ENCODE measurements at regions not wholly inside any gene's neighbourhood (a gene's known extent, or its start where the extent isn't known, plus 50 kb on each side); places are given as distances from the start of the nearest gene placed in this dataset.

DNA sequence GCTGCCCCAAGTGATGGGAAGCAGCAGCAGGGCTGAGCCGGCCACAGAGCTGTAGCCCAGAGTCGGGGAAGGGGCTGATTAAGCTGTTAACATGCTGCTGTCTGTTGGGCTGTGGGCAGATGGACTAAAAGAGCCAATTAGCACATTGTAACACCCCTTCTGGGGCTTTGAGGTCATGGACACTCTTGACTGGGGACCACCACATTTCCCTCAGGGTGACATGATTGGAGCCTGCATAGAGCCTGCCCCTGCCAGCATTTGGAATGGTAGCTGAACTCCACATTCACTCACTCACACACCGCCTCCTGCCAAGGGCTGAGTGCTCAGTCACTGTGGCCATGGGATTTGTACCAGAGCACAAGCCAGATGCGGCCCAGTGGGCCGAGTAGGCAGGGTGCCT lies 646.9 kb downstream of the FAT4 start:
- TF ChIP-seq, protein P1, sequence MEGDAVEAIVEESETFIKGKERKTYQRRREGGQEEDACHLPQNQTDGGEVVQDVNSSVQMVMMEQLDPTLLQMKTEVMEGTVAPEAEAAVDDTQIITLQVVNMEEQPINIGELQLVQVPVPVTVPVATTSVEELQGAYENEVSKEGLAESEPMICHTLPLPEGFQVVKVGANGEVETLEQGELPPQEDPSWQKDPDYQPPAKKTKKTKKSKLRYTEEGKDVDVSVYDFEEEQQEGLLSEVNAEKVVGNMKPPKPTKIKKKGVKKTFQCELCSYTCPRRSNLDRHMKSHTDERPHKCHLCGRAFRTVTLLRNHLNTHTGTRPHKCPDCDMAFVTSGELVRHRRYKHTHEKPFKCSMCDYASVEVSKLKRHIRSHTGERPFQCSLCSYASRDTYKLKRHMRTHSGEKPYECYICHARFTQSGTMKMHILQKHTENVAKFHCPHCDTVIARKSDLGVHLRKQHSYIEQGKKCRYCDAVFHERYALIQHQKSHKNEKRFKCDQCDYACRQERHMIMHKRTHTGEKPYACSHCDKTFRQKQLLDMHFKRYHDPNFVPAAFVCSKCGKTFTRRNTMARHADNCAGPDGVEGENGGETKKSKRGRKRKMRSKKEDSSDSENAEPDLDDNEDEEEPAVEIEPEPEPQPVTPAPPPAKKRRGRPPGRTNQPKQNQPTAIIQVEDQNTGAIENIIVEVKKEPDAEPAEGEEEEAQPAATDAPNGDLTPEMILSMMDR (IDR thresholded peaks at IDR 0.05): no peak
- TF ChIP-seq POLR2A (IDR thresholded peaks at IDR 0.05): no peak
